MM.1S (cell line): ENCODE measurements at regions not wholly inside any gene's neighbourhood (a gene's known extent, or its start where the extent isn't known, plus 50 kb on each side); places are given as distances from the start of the nearest gene placed in this dataset.

Source experiments
- DNase-seq: peaks from one replicate; pipeline ENCODE4 v3.0.0-alpha.2; 2015
- H2AFZ ChIP-seq: fragments of 300-600 bp; sonication (generic); 2 replicates; pipeline ENCODE4 v1.6.0; 2016; ENCODE audit warnings: antibody characterized with exemption, low read length
- H3F3A ChIP-seq: fragments of 300-600 bp; sonication (generic); 2 replicates; pipeline ENCODE4 v1.6.1; 2016; ENCODE audit warnings: mild to moderate bottlenecking, antibody characterized with exemption, low read length, moderate library complexity, mixed read lengths; ENCODE audit not compliant: insufficient read depth
- H3K27ac ChIP-seq: fragments of 300-600 bp; sonication (generic); 2 replicates; pipeline ENCODE4 v1.5.1; 2016; ENCODE audit warnings: mild to moderate bottlenecking, low read length
- H3K27me3 ChIP-seq: fragments of 300-600 bp; sonication (generic); replicated peaks from 2 replicates; pipeline ENCODE4 v1.6.0; 2016; ENCODE audit warnings: low read length; ENCODE audit not compliant: insufficient read depth
- H3K36me3 ChIP-seq: fragments of 300-600 bp; sonication (generic); replicated peaks from 2 replicates; pipeline ENCODE4 v1.6.1; 2016; ENCODE audit warnings: mild to moderate bottlenecking, low read length, mixed read lengths; ENCODE audit not compliant: insufficient read depth
- H3K4me1 ChIP-seq: fragments of 300-600 bp; sonication (generic); 2 replicates; pipeline ENCODE4 v1.6.1; 2016; ENCODE audit warnings: low read length, mixed read lengths
- H3K4me2 ChIP-seq: fragments of 300-600 bp; sonication (generic); 2 replicates; pipeline ENCODE4 v1.6.0; 2016; ENCODE audit warnings: low read depth, low read length
- H3K4me3 ChIP-seq: fragments of 300-600 bp; sonication (generic); 2 replicates; pipeline ENCODE4 v1.5.1; 2016; ENCODE audit warnings: low read length, mixed read lengths
- H3K79me2 ChIP-seq: fragments of 300-600 bp; sonication (generic); 2 replicates; pipeline ENCODE4 v1.6.1; 2016; ENCODE audit warnings: mixed run types, low read length, mixed read lengths
- H3K9ac ChIP-seq: fragments of 300-600 bp; sonication (generic); 2 replicates; pipeline ENCODE4 v1.6.1; 2016; ENCODE audit warnings: low read length, mixed read lengths
- H3K9me2 ChIP-seq: fragments of 300-600 bp; sonication (generic); replicated peaks from 2 replicates; pipeline ENCODE4 v1.6.1; 2016; ENCODE audit warnings: mild to moderate bottlenecking, low read length, mixed read lengths; ENCODE audit not compliant: insufficient read depth
- H3K9me3 ChIP-seq: fragments of 300-600 bp; sonication (generic); replicated peaks from 2 replicates; pipeline ENCODE4 v1.6.1; 2016; ENCODE audit warnings: mild to moderate bottlenecking, low read length, mixed read lengths; ENCODE audit not compliant: insufficient read depth
- H4K20me1 ChIP-seq: fragments of 300-600 bp; sonication (generic); 2 replicates; pipeline ENCODE4 v1.6.1; 2016; ENCODE audit warnings: mild to moderate bottlenecking, low read length, moderate library complexity, mixed read lengths; ENCODE audit not compliant: insufficient read depth
- EZH2 ChIP-seq: fragments of 300-600 bp; sonication (generic); optimal IDR thresholded peaks from 2 replicates; pipeline ENCODE3; 2017; ENCODE audit warnings: low read depth, mild to moderate bottlenecking, antibody characterized with exemption, low read length, mixed read lengths
- EZH2phosphoT487 ChIP-seq: fragments of 300-600 bp; sonication (generic); IDR thresholded peaks from 2 replicates; pipeline ENCODE4 v1.6.1; 2018; ENCODE audit warnings: antibody characterized with exemption, low read length
- TF ChIP-seq, protein P1 (sequence below): fragments of 300-600 bp; sonication (generic); IDR thresholded peaks from 2 replicates; pipeline ENCODE4 v1.5.1; 2016; ENCODE audit warnings: antibody characterized with exemption, low read length, mixed read lengths

DNA sequence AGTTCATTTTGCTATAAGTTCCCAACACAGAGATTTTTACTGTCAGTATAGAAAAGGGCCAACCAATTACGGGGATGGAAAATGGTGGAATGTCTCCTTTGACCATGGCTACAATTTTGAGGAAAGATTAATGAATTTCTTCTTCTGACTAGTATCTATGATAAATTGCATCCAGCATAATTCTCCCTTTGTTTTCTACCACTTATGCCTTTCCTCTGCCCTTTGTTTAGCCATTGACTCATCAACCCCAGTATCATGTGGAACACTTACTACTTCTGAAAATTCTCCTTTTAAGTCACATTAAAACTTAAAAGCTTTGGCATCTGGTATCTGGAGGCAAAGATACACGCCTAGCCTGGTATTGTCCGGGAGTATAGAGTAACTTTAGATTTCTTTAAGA lies 92.9 kb upstream of the CADPS start:
- DNase-seq = no peak

DNA sequence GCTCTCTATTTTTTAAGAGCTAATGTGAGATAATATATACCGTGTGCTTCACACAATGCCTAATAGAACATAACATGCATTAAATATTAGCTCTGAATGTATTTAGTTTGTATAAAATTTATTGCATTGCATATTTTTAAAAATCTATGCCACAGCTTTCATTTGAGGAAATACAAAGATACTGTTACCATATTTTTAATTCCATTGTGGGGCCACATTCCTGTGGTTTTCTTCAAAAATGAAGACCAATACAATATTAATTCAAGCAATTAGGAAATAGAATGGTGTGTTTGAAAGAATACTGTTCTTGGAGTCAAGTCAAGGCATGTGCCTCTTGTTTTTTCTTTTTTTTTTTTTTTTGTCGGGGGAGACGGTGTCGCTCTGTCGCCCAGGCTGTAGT lies 95.4 kb upstream of the CADPS start:
- Histone ChIP-seq H3K27ac (no peak overlapping the region), H3K79me2 (no peaks in the 10 kb centered on the region), H3F3A (no peaks in the 10 kb centered on the region), H3K4me1 (no peaks in the 10 kb centered on the region), H3K27me3 (no peaks in the 10 kb centered on the region), H3K4me2 (no peak overlapping the region), H3K9me3 (no peaks in the 10 kb centered on the region), H3K4me3 (no peak overlapping the region), H2AFZ (no peak overlapping the region), H3K9ac (no peak overlapping the region), H3K36me3 (no peaks in the 10 kb centered on the region), H4K20me1 (no peaks in the 10 kb centered on the region), H3K9me2 (no peaks in the 10 kb centered on the region)
- TF ChIP-seq EZH2phosphoT487 = no peak
- TF ChIP-seq, protein P1, sequence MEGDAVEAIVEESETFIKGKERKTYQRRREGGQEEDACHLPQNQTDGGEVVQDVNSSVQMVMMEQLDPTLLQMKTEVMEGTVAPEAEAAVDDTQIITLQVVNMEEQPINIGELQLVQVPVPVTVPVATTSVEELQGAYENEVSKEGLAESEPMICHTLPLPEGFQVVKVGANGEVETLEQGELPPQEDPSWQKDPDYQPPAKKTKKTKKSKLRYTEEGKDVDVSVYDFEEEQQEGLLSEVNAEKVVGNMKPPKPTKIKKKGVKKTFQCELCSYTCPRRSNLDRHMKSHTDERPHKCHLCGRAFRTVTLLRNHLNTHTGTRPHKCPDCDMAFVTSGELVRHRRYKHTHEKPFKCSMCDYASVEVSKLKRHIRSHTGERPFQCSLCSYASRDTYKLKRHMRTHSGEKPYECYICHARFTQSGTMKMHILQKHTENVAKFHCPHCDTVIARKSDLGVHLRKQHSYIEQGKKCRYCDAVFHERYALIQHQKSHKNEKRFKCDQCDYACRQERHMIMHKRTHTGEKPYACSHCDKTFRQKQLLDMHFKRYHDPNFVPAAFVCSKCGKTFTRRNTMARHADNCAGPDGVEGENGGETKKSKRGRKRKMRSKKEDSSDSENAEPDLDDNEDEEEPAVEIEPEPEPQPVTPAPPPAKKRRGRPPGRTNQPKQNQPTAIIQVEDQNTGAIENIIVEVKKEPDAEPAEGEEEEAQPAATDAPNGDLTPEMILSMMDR = no peak
- TF ChIP-seq EZH2 = no peak
- DNase-seq = no peak

More for the DNA sequence above, 92.9 kb upstream of the CADPS start:
- Histone ChIP-seq H3K27ac (no peak overlapping the region), H2AFZ (no peak overlapping the region), H3F3A (no peaks in the 10 kb centered on the region), H3K36me3 (no peaks in the 10 kb centered on the region), H4K20me1 (no peaks in the 10 kb centered on the region), H3K79me2 (no peaks in the 10 kb centered on the region), H3K4me3 (no peak overlapping the region), H3K9me3 (no peaks in the 10 kb centered on the region), H3K27me3 (no peaks in the 10 kb centered on the region), H3K9ac (no peak overlapping the region), H3K4me1 (no peaks in the 10 kb centered on the region), H3K9me2 (no peaks in the 10 kb centered on the region), H3K4me2 (no peak overlapping the region)
- TF ChIP-seq EZH2phosphoT487 = no peak
- TF ChIP-seq, protein P1 = no peak
- TF ChIP-seq EZH2 = no peak

DNA sequence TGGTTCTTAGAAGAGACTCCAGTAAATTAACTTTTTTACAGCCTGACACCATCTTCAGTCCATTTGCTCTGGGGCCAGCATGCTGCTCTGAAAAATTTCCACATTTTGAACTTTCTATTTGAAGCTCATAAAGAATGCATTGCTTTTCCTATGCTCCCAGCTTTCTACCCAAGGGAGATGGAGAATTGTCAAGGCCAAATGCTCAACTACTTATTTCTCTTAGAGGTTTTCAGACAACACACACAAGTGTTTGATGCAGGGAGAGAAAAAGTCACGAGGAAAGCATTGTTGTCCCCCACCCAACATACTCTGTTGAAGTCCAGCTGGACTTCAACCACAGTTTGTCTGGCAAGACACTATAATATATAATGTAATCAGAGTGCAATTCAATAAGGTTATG lies 100.3 kb upstream of the CADPS start:
- Histone ChIP-seq H3K9me3 (no peaks in the 10 kb centered on the region), H3K27ac (no peak overlapping the region), H3K9ac (no peak overlapping the region), H3F3A (no peaks in the 10 kb centered on the region), H4K20me1 (no peaks in the 10 kb centered on the region), H3K4me3 (no peak overlapping the region), H3K4me1 (no peaks in the 10 kb centered on the region), H3K4me2 (no peak overlapping the region), H3K27me3 (no peaks in the 10 kb centered on the region), H3K9me2 (no peaks in the 10 kb centered on the region), H3K79me2 (no peaks in the 10 kb centered on the region), H3K36me3 (no peaks in the 10 kb centered on the region), H2AFZ (no peak overlapping the region)
- TF ChIP-seq EZH2 (no peak), EZH2phosphoT487 (no peak)
- TF ChIP-seq, protein P1 = no peak
- no peak for DNase-seq
